ENCODE measurements at regions not wholly inside any gene's neighbourhood (a gene's known extent, or its start where the extent isn't known, plus 50 kb on each side); places are given as distances from the start of the nearest gene placed in this dataset.
"Not testable (repeated sequence)": the region's sequence is repeated elsewhere in the genome, so short reads cannot be mapped to it uniquely, and the experiment has no call there.

GRCh38 chr10:131816941-131817700 lies 83.7 kb upstream of the PPP2R2D start:
- no peak for DNase-seq (ENCODE audit: low spot score)

- DNase-seq (ENCODE audit: low spot score): no peak
These were observed 82.8 kb upstream of the PPP2R2D start for GRCh38 chr10:131817866-131818509.

- DNase-seq (ENCODE audit: low spot score): no peak
These were observed 82.1 kb upstream of the PPP2R2D start for GRCh38 chr10:131818510-131819234.

GRCh38 chr10:131819241-131820072 lies 81.4 kb upstream of the PPP2R2D start:
- no peak for DNase-seq (ENCODE audit: low spot score)

- no peak for DNase-seq (ENCODE audit: low spot score)
These were observed 80.2 kb upstream of the PPP2R2D start for GRCh38 chr10:131820626-131821025.

GRCh38 chr10:131821378-131822012 lies 79.3 kb upstream of the PPP2R2D start:
- no peak for DNase-seq (ENCODE audit: low spot score)

- DNase-seq (ENCODE audit: low spot score): no peak
These were observed 78.7 kb upstream of the PPP2R2D start for GRCh38 chr10:131822013-131822691.

GRCh38 chr10:131822692-131823245 lies 78.0 kb upstream of the PPP2R2D start:
- DNase-seq (ENCODE audit: low spot score): no peak

- DNase-seq (ENCODE audit: low spot score): not testable (repeated sequence)
These were observed 77.2 kb upstream of the PPP2R2D start for GRCh38 chr10:131823601-131824099.

- DNase-seq (ENCODE audit: low spot score): no peak
These were observed 76.2 kb upstream of the PPP2R2D start for GRCh38 chr10:131824371-131825149.

- no peak for DNase-seq (ENCODE audit: low spot score)
These were observed 75.5 kb upstream of the PPP2R2D start for GRCh38 chr10:131825150-131825848.

- DNase-seq (ENCODE audit: low spot score): no peak
These were observed 74.7 kb upstream of the PPP2R2D start for GRCh38 chr10:131825960-131826650.

GRCh38 chr10:131829156-131829930 lies 71.5 kb upstream of the PPP2R2D start:
- no peak for DNase-seq (ENCODE audit: low spot score)

GRCh38 chr10:131830446-131831130 lies 70.2 kb upstream of the PPP2R2D start:
- no peak for DNase-seq (ENCODE audit: low spot score)

- no peak for DNase-seq (ENCODE audit: low spot score)
These were observed 69.2 kb upstream of the PPP2R2D start for GRCh38 chr10:131831561-131831960.

GRCh38 chr10:131832056-131832685 lies 68.6 kb upstream of the PPP2R2D start:
- no peak for DNase-seq (ENCODE audit: low spot score)

Measured in H4 (cell line).